H9 (cell line): ENCODE measurements at regions not wholly inside any gene's neighbourhood (a gene's known extent, or its start where the extent isn't known, plus 50 kb on each side); places are given as distances from the start of the nearest gene placed in this dataset.

ENCODE experiments used
- DNase-seq: peaks from one replicate; pipeline ENCODE4 v3.0.0-alpha.2; 2017
- H2AFZ ChIP-seq: one replicate; pipeline ENCODE4 v1.6.1; 2013; ENCODE audit warnings: mild to moderate bottlenecking, low read length, control low read depth, moderate library complexity
- H2AK5ac ChIP-seq: 2 replicates; pipeline ENCODE4 v1.6.1; 2013; ENCODE audit warnings: low read length, control low read depth, mixed read lengths; ENCODE audit not compliant: insufficient read length
- H2BK120ac ChIP-seq: one replicate; pipeline ENCODE4 v1.6.1; 2013; ENCODE audit warnings: low read depth, mild to moderate bottlenecking, low read length, control low read depth, inconsistent platforms; ENCODE audit not compliant: poor library complexity, severe bottlenecking
- H2BK12ac ChIP-seq: 2 replicates; pipeline ENCODE4 v1.6.1; 2013; ENCODE audit warnings: low read length, control low read depth, mixed read lengths, low read depth; ENCODE audit not compliant: insufficient read length
- H2BK15ac ChIP-seq: 2 replicates; pipeline ENCODE4 v1.6.1; 2013; ENCODE audit warnings: low read depth, low read length, control low read depth
- H2BK20ac ChIP-seq: one replicate; pipeline ENCODE4 v1.6.1; 2013; ENCODE audit warnings: low read depth, mild to moderate bottlenecking, low read length, control low read depth, inconsistent platforms; ENCODE audit not compliant: poor library complexity, severe bottlenecking
- H2BK5ac ChIP-seq: 2 replicates; pipeline ENCODE4 v1.6.1; 2013; ENCODE audit warnings: low read length, control low read depth, mixed read lengths; ENCODE audit not compliant: insufficient read length
- H3K14ac ChIP-seq: 2 replicates; pipeline ENCODE4 v1.6.1; 2013; ENCODE audit warnings: low read length, control low read depth; ENCODE audit not compliant: insufficient read depth
- H3K18ac ChIP-seq: 2 replicates; pipeline ENCODE4 v1.6.1; 2013; ENCODE audit warnings: low read depth, mild to moderate bottlenecking, mixed read lengths, low read length, control low read depth; ENCODE audit not compliant: insufficient read length
- H3K23ac ChIP-seq: 2 replicates; pipeline ENCODE4 v1.6.1; 2013; ENCODE audit warnings: low read length, control low read depth, mixed read lengths, low read depth; ENCODE audit not compliant: insufficient read length
- H3K23me2 ChIP-seq: 2 replicates; pipeline ENCODE4 v1.6.1; 2013; ENCODE audit warnings: low read depth, mild to moderate bottlenecking, mixed read lengths, low read length, control low read depth; ENCODE audit not compliant: insufficient read length, poor library complexity, severe bottlenecking
- H3K27ac ChIP-seq: 2 replicates; pipeline ENCODE4 v1.5.1; 2013; ENCODE audit warnings: low read length, control low read depth, mixed read lengths, low read depth; ENCODE audit not compliant: insufficient read length
- H3K27me3 ChIP-seq: 2 replicates; pipeline ENCODE4 v1.6.1; 2013; ENCODE audit warnings: low read length, control low read depth, inconsistent platforms; ENCODE audit not compliant: insufficient read depth
- H3K4ac ChIP-seq: 2 replicates; pipeline ENCODE4 v1.6.1; 2013; ENCODE audit warnings: low read depth, mild to moderate bottlenecking, control low read depth, inconsistent platforms, low read length, moderate library complexity
- H3K4me1 ChIP-seq: 2 replicates; pipeline ENCODE4 v1.6.1; 2013; ENCODE audit warnings: low read length, control low read depth, inconsistent platforms; ENCODE audit not compliant: insufficient read depth
- H3K4me2 ChIP-seq: 2 replicates; pipeline ENCODE4 v1.6.1; 2013; ENCODE audit warnings: low read length, control low read depth, mixed read lengths; ENCODE audit not compliant: insufficient read length, insufficient read depth
- H3K56ac ChIP-seq: 2 replicates; pipeline ENCODE4 v1.6.1; 2013; ENCODE audit warnings: low read depth, mild to moderate bottlenecking, mixed read lengths, low read length, control low read depth; ENCODE audit not compliant: insufficient read length
- H3K79me1 ChIP-seq: 2 replicates; pipeline ENCODE4 v1.6.1; 2013; ENCODE audit warnings: low read depth, mild to moderate bottlenecking, moderate library complexity, low read length, control low read depth, inconsistent platforms; ENCODE audit not compliant: insufficient read depth, poor library complexity, severe bottlenecking
- H3K79me2 ChIP-seq: 2 replicates; pipeline ENCODE4 v1.6.1; 2013; ENCODE audit warnings: low read length, control low read depth, inconsistent platforms; ENCODE audit not compliant: insufficient read depth
- H3K9ac ChIP-seq: 2 replicates; pipeline ENCODE4 v1.6.1; 2013; ENCODE audit warnings: low read length, control low read depth, mixed read lengths; ENCODE audit not compliant: insufficient read length; ENCODE audit errors: extremely low read depth
- H3K9me3 ChIP-seq: one replicate; pipeline ENCODE4 v1.6.1; 2013; ENCODE audit warnings: low read depth, low read length, inconsistent platforms; ENCODE audit not compliant: control insufficient read depth
- H3T11ph ChIP-seq: one replicate; pipeline ENCODE4 v1.6.1; 2013; ENCODE audit warnings: mild to moderate bottlenecking, low read length, control low read depth, inconsistent platforms
- H4K20me1 ChIP-seq: one replicate; pipeline ENCODE4 v1.6.1; 2013; ENCODE audit not compliant: control insufficient read depth, insufficient read length, insufficient read depth
- H4K5ac ChIP-seq: 2 replicates; pipeline ENCODE4 v1.6.1; 2013; ENCODE audit warnings: low read depth, mild to moderate bottlenecking, mixed read lengths, low read length, control low read depth; ENCODE audit not compliant: insufficient read length
- H4K8ac ChIP-seq: replicated peaks from 2 replicates; pipeline ENCODE4 v1.6.1; 2013; ENCODE audit warnings: low read length, control low read depth, mixed read lengths, low read depth; ENCODE audit not compliant: insufficient read length
- H4K91ac ChIP-seq: 2 replicates; pipeline ENCODE4 v1.6.1; 2013; ENCODE audit warnings: low read depth, mild to moderate bottlenecking, moderate library complexity, mixed read lengths, low read length, control low read depth; ENCODE audit not compliant: insufficient read length
- H3K27ac Mint-ChIP-seq, 3 experiments: 2 replicates in 2 of 3; 3 replicates in 1 of 3; pipeline ENCODE4 v1.8.0; 2020 to 2021; ENCODE audit warnings: mixed read lengths in 3 of 3, mild to moderate bottlenecking in 1 of 3, moderate library complexity in 1 of 3
- H3K27me3 Mint-ChIP-seq: 2 replicates; pipeline ENCODE4 v1.8.0; 2021; ENCODE audit warnings: low read depth, mild to moderate bottlenecking, moderate library complexity, mixed read lengths
- H3K36me3 Mint-ChIP-seq, 3 experiments: 2 replicates in 2 of 3; 3 replicates in 1 of 3; pipeline ENCODE4 v1.8.0; 2020 to 2021; ENCODE audit warnings: low read depth in 3 of 3, mixed read lengths in 3 of 3; ENCODE audit not compliant: insufficient read depth in 1 of 3
- H3K4me1 Mint-ChIP-seq, 2 experiments: 2 replicates each; pipeline ENCODE4 v1.8.0; 2020; ENCODE audit warnings: mixed read lengths in 2 of 2
- H3K4me3 Mint-ChIP-seq, 2 experiments: 2 replicates in 1 of 2; 3 replicates in 1 of 2; pipeline ENCODE4 v1.8.0; 2020 to 2021; ENCODE audit warnings: mild to moderate bottlenecking in 2 of 2, mixed read lengths in 2 of 2, moderate library complexity in 1 of 2
- H3K9me3 Mint-ChIP-seq, 2 experiments: 2 replicates in 1 of 2; 3 replicates in 1 of 2; pipeline ENCODE4 v1.8.0; 2020; ENCODE audit warnings: mild to moderate bottlenecking in 2 of 2, mixed read lengths in 2 of 2, moderate library complexity in 1 of 2
- WGBS: extraction: QIAGEN DNeasy Blood & Tissue Kit; methylation state at CpG from one replicate; pipeline ENCODE4 v1.1.7; 2013; ENCODE audit warnings: missing lambda C conversion rate, low lambda C conversion rate, mixed read lengths; ENCODE audit not compliant: insufficient read length; ENCODE audit errors: extremely low coverage; 5-methylcytosine and 5-hydroxymethylcytosine counted together
- TF ChIP-seq, protein P1 (sequence below): fragments of 200-600 bp; sonication (generic); conservative IDR thresholded peaks from 3 replicates; pipeline ENCODE4 v1.8.0; 2021; ENCODE audit warnings: antibody characterized with exemption, mild to moderate bottlenecking

DNA sequence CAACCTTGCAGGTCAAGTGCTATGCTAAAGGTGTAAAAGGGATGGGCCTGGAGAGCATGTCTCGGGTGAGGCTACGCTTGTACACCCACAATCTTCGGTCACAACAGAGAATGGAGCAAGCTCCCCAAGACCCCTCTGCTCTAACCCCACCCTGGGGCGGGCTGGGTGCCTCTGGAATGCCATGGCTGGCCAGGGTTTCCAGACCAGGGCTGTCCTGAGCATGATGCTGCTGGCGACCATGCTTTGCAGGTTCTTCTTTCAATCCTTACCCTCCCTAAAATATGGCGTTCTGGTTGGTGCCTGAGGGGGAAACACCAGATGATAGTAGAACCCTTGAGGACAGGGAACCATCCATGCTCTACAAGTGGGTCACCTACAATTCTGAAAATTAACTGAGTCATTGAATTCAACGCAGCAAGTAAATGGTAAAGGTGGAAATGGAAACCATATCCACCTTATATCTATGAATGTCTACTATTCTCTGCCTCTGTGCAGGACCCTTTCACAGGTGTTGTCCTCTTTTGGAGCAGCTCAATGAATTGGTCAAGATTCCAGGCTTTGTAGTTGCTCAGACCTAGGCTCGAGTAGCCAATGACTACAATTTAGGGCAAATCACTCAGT is 111.6 kb upstream of the EGLN3 start:
- Histone ChIP-seq H3K27me3 (no peaks in the 10 kb centered on the region; the same call in 1 of the 2 replicates), H3K56ac (no peak overlapping the region), H2BK120ac (no peak overlapping the region), H3K4me2 (no peak overlapping the region), H3K4me1 (no peaks in the 10 kb centered on the region), H2BK5ac (no peak overlapping the region), H2AFZ (no peak overlapping the region), H3K9me3 (no peaks in the 10 kb centered on the region), H3K14ac (no peak overlapping the region), H3K9ac (no peak overlapping the region), H3K23me2 (peaks cover 6% of the 10 kb centered on the region), H4K5ac (no peak overlapping the region), H3K27ac (no peak overlapping the region), H2BK12ac (no peak overlapping the region), H3K79me2 (no peaks in the 10 kb centered on the region), H3K23ac (no peak overlapping the region), H3K4ac (no peak overlapping the region), H4K20me1 (no peaks in the 10 kb centered on the region), H2AK5ac (no peak overlapping the region), H2BK15ac (no peak overlapping the region), H2BK20ac (no peak overlapping the region), H4K8ac (no peak overlapping the region), H3K18ac (no peak overlapping the region), H3T11ph (no peak overlapping the region), H4K91ac (no peak overlapping the region), H3K79me1 (no peaks in the 10 kb centered on the region)
- no CpG with 5 or more reads among the region's 8 CpGs for WGBS
- no peak for DNase-seq
- Mint-ChIP-seq H3K4me1 (peaks cover 13 to 16% of the 10 kb centered on the region in 2 experiments), H3K9me3 (no peaks in the 10 kb centered on the region; a peak in 1 of 5 replicates), H3K4me3 (no peak overlapping the region), H3K27ac (no peak overlapping the region), H3K36me3 (no peaks in the 10 kb centered on the region), H3K27me3 (peaks cover 31% of the 10 kb centered on the region)
- TF ChIP-seq, protein P1, sequence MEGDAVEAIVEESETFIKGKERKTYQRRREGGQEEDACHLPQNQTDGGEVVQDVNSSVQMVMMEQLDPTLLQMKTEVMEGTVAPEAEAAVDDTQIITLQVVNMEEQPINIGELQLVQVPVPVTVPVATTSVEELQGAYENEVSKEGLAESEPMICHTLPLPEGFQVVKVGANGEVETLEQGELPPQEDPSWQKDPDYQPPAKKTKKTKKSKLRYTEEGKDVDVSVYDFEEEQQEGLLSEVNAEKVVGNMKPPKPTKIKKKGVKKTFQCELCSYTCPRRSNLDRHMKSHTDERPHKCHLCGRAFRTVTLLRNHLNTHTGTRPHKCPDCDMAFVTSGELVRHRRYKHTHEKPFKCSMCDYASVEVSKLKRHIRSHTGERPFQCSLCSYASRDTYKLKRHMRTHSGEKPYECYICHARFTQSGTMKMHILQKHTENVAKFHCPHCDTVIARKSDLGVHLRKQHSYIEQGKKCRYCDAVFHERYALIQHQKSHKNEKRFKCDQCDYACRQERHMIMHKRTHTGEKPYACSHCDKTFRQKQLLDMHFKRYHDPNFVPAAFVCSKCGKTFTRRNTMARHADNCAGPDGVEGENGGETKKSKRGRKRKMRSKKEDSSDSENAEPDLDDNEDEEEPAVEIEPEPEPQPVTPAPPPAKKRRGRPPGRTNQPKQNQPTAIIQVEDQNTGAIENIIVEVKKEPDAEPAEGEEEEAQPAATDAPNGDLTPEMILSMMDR, result no peak
